Psoas muscle (tissue), 7 donors: ENCODE measurements at regions not wholly inside any gene's neighbourhood (a gene's known extent, or its start where the extent isn't known, plus 50 kb on each side); places are given as distances from the start of the nearest gene placed in this dataset.
A peak's percentile ranks its signal among the peaks of the same experiment; 100 is the strongest.
"Not testable (repeated sequence)": the region's sequence is repeated elsewhere in the genome, so short reads cannot be mapped to it uniquely, and the experiment has no call there.

Experiments
- ATAC-seq, 4 donors: fragments of 200-7000 bp; cut with Tn5 transposase; one replicate each; pipeline ENCODE4 v1.9.1; 2020; ENCODE audit warnings: moderate library complexity in 3 of 4, mild to moderate bottlenecking in 2 of 4
- DNase-seq, 2 donors: peaks; one replicate each; pipeline ENCODE4 v3.0.0-alpha.2; 2020
- H3K27ac ChIP-seq: fragments of 200-600 bp; one replicate; pipeline ENCODE4 v1.8.0; 2022
- H3K27me3 ChIP-seq, 3 donors: fragments of 200-600 bp in 1 of 3; one replicate each; pipeline versions ENCODE4 v1.6.1 to v1.8.0; 2013 to 2022; ENCODE audit warnings: low read length in 2 of 3, mild to moderate bottlenecking in 2 of 3, moderate library complexity in 1 of 3; ENCODE audit not compliant: insufficient read depth in 3 of 3
- H3K36me3 ChIP-seq, 2 donors: fragments of 200-600 bp in 1 of 2; one replicate each; pipeline versions ENCODE4 v1.6.1 to v1.8.0; 2013 to 2022; ENCODE audit warnings: low read depth in 1 of 2, mild to moderate bottlenecking in 1 of 2, moderate library complexity in 1 of 2; ENCODE audit not compliant: insufficient read depth in 1 of 2
- H3K4me1 ChIP-seq: fragments of 200-600 bp; one replicate; pipeline ENCODE4 v1.8.0; 2022
- H3K4me3 ChIP-seq: fragments of 200-600 bp; one replicate; pipeline ENCODE4 v1.8.0; 2022; ENCODE audit warnings: mild to moderate bottlenecking
- H3K9me3 ChIP-seq: fragments of 200-600 bp; one replicate; pipeline ENCODE4 v1.8.0; 2022
- CTCF ChIP-seq: fragments of 200-600 bp; IDR thresholded peaks from one replicate; pipeline ENCODE4 v1.8.0; 2022; ENCODE audit warnings: antibody characterized with exemption
- WGBS, 3 donors: extraction: QIAGEN DNeasy Blood & Tissue Kit; methylation state at CpG; one replicate each; pipeline versions ENCODE4 v1.1.6 to v1.1.7; 2013; 5-methylcytosine and 5-hydroxymethylcytosine counted together
- intact Hi-C, 2 donors: fragments of 100-400 bp; cut with DNase I; formaldehyde crosslinking; loops; one replicate each; pipeline versions ENCODE4 v1.11.0 to v1.14.2; 2022
- donor health status: healthy with polysubstance abuse.
- donor health status: DM: no; HTN: no; CAD: no; lungs with moderate emphysema.
- donor health status: Bipolar disorder and iron deficiency.
- donor health status: healthy.
- donor health status: DM: yes; HTN: yes; CAD: no.
- donor health status: DM: no; HTN: no; CAD: no.
- donor health status: DM: yes; HTN: yes; CAD: no.

DNA sequence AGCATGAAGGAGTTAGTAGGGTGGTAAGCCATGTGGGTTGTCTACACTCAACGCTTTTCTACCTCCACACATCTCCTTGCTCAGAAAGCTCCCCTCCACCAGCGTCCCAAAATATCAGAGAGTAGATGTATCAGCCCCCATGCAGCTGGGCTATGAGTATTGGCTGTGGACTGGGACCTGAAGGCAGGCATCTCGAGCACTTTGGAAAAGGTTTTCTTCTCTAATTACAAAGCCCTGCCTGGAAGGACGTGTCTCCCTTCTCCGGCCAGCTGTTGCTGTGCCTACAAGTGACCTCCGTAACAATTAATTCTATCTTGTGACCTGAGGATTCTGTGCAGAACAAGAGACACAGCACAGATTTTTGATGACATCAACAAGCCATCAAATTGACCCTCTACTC, 142.0 kb upstream of the RUNX1 start:
- WGBS, 3 donors: 32 to 42% (median 33%) methylated on average over 6 of the region's 6 CpGs
- peak; percentile 40 to 68 (median 57) for ATAC-seq
- Histone ChIP-seq H3K9me3 (no peaks in the 10 kb centered on the region), H3K4me1 (peaks cover 40% of the 10 kb centered on the region), H3K27ac (peak overlapping the region; percentile 82), H3K27me3 (no peaks in the 10 kb centered on the region), H3K36me3 (no peaks in the 10 kb centered on the region), H3K4me3 (no peak overlapping the region)
- no peak for TF ChIP-seq CTCF
- intact Hi-C loops: loop anchor here in 1 of 2 donors (5.0 kb wide), 1 partner anchor 139 kb away; no protein-coding TSS in a partner anchor
- no peak for DNase-seq

DNA sequence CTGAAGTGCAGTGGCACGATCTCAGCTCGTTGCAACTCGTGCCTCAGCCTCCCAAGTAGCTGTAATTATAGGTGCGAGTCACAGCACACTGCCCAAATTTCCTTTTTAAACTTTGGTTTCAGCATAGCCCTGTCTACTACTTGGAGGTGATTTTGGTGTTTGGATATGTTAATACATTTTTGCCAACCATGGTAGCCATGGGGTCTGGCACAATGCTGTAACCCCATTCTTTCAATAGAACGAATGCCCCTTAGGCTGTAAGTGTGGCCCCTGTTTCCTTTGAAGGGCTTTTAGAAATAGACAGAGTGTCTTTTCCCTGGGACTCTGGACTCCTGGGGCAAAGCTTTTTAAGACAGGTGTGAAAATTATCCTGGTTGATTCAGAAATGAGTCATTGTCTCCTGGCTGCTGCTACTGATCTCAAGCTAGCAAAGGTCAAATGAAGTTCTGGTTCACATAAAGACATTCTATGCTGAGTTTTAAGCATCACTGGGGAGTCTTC, 141.1 kb upstream of the RUNX1 start:
- intact Hi-C loops: loop anchor here in 1 of 2 donors (5.0 kb wide), 1 partner anchor 138 kb away; no protein-coding TSS in a partner anchor
- Histone ChIP-seq H3K4me1 (peaks cover 40% of the 10 kb centered on the region), H3K9me3 (no peaks in the 10 kb centered on the region), H3K27ac (peak overlapping the region; percentile 82), H3K27me3 (no peaks in the 10 kb centered on the region), H3K36me3 (no peaks in the 10 kb centered on the region), H3K4me3 (no peak overlapping the region)
- DNase-seq (no peak), ATAC-seq (peak; percentile 77 to 93 (median 90))
- no peak for TF ChIP-seq CTCF
- WGBS, 3 donors: 50 to 71% (median 55%) methylated on average over 5 of the region's 5 CpGs

DNA sequence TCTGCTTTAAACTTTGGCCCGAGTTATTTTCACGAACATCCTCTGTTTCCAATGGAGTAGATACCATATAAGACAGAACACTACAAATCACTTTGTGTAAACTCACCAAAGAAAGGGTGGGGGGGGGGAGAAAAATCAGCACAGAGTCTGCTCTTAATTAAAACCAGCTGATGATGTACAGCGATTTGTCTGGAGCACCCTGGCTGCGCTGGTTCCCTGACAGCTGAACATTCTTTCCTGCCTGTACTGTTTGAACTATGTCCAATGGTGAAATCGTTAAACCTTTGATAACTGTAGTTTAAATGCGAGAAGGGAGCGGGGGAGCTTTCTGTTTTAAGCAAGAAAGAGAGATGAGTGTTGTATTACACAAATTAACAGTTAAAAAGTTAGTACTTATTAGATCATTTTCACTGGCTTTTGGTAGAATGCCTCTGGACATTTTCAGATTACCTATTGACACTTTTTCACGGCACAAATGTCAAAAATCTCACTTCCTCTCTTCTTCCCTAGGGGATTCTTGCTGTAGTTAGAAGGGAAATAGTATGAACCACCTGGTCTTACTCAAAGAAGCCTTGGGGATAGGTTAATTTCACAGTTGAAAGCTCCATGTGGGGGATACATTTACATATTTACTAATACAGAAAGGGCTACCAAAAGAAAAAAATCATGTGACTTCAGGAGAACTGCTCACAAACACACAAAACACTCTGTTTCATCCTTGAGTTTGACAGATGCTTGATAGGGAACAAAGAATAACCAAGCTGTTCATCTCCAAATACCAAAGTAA, 140.2 kb upstream of the RUNX1 start:
- intact Hi-C loops: no loop called here
- DNase-seq (peak in 1 of 2 donors; percentile 30), ATAC-seq (peak; percentile 50 to 66 (median 53))
- H3K9me3 ChIP-seq: no peaks in the 10 kb centered on the region
- peak overlapping the region; percentile 82 for H3K27ac ChIP-seq
- WGBS, 3 donors: 22 to 32% (median 23%) methylated on average over 8 of the region's 8 CpGs
- H3K4me1 ChIP-seq: peaks cover 40% of the 10 kb centered on the region
- H3K27me3 ChIP-seq: no peaks in the 10 kb centered on the region
- peak overlapping the region; percentile 31 for H3K4me3 ChIP-seq
- H3K36me3 ChIP-seq: no peaks in the 10 kb centered on the region
- no peak for TF ChIP-seq CTCF

GRCh38 chr21:35183389-35183788, 134.3 kb upstream of the RUNX1 start:
- not testable (repeated sequence) for H3K36me3 ChIP-seq, H3K4me3 ChIP-seq, ATAC-seq, H3K9me3 ChIP-seq, H3K27ac ChIP-seq, H3K27me3 ChIP-seq, DNase-seq
- intact Hi-C loops: loop anchor here in 1 of 2 donors (5.0 kb wide), 1 partner anchor 204 kb away; no protein-coding TSS in a partner anchor
- peaks cover 17% of the 10 kb centered on the region for H3K4me1 ChIP-seq
- WGBS, 3 donors: 75 to 85% (median 82%) methylated on average over 2 of the region's 2 CpGs

- WGBS, 3 donors: 33 to 42% (median 41%) methylated on average over 1 of the region's 1 CpG
- TF ChIP-seq CTCF: no peak
- H3K36me3 ChIP-seq: no peaks in the 10 kb centered on the region
- H3K9me3 ChIP-seq: no peaks in the 10 kb centered on the region
- no peaks in the 10 kb centered on the region for H3K27me3 ChIP-seq
- peak in 3 of 4 donors; percentile 42 to 56 (median 56) for ATAC-seq
- peaks cover 8% of the 10 kb centered on the region for H3K4me1 ChIP-seq
- no peak overlapping the region for H3K27ac ChIP-seq
- intact Hi-C loops: loop anchor here in 1 of 2 donors (5.0 kb wide), 1 partner anchor 207 kb away; no protein-coding TSS in a partner anchor
- no peak overlapping the region for H3K4me3 ChIP-seq
- DNase-seq: no peak
Measured at GRCh38 chr21:35179990-35180540, 131.0 kb upstream of the RUNX1 start.
